ENCODE measurements at regions not wholly inside any gene's neighbourhood (a gene's known extent, or its start where the extent isn't known, plus 50 kb on each side); places are given as distances from the start of the nearest gene placed in this dataset.

DNA sequence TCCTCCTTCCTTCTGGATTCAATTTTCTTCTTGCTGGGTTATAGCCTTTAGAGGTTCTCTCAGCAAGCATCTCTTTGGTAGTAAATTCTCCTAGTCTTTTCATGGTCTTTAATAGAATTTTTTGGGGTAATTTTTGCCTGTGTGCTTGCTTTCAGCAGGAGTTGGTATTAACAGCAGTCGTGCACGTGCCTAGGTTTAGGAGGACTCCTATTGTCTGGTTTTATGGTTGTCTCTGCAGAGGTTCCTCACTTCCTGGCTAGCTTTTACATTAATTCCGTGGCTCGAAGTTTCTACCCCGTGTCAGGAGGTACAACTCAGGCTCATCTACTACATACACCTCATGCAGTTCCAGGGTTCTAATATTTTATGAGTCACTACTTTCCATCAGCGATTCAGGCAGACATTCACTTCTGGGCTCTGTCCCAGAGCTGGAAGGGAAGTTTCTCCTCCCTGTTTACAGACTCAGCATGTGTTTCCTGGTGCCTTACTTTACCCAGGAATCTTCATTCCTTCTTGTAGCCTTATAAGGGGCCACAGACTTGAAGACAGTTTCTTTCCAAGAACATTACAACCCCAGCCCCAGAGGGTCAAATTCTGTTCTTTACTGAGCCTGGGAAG is 643.6 kb downstream of the HS3ST4 start:
- no peak for TF ChIP-seq Cebpa-rat (IDR thresholded peaks at IDR 0.05)
- Histone ChIP-seq H3K4me1 (peaks cover 10% of the 10 kb centered on the region), H4K20me1 (no peaks in the 10 kb centered on the region), H3K4me3 (no peak overlapping the region), H3K27ac (no peak overlapping the region), H3K9me3 (no peaks in the 10 kb centered on the region), H3K36me3 (no peaks in the 10 kb centered on the region), H3K27me3 (no peaks in the 10 kb centered on the region), H3K9ac (no peak overlapping the region), H3K4me2 (no peak overlapping the region)

DNA sequence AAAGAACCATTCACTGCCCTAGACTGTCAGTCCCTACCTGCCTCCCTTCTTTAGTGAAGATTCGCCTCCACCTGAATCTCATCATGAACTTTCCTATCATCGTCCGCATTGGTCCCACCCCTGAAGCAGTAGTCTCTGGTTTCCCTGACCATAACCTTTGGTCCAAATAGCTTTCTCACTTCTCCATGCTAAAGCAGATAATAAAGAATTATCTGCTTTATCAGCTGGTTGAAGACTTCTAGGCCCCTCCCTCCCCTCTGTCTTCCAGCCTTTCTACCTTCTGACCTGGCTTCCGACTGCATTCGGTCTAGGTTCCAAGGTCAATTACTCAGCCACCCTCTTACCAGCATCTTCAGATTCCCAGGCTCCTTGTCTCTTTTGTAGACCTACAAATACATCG is 650.9 kb downstream of the HS3ST4 start:
- no peaks in the 10 kb centered on the region for H3K4me1 ChIP-seq
- no peak overlapping the region for H3K27ac ChIP-seq
- no peak overlapping the region for H3K9ac ChIP-seq
- H3K36me3 ChIP-seq: no peaks in the 10 kb centered on the region
- H3K4me3 ChIP-seq: no peak overlapping the region
- TF ChIP-seq Cebpa-rat (IDR thresholded peaks at IDR 0.05): no peak
- H3K4me2 ChIP-seq: no peak overlapping the region
- no peaks in the 10 kb centered on the region for H4K20me1 ChIP-seq
- no peaks in the 10 kb centered on the region for H3K9me3 ChIP-seq
- no peaks in the 10 kb centered on the region for H3K27me3 ChIP-seq

DNA sequence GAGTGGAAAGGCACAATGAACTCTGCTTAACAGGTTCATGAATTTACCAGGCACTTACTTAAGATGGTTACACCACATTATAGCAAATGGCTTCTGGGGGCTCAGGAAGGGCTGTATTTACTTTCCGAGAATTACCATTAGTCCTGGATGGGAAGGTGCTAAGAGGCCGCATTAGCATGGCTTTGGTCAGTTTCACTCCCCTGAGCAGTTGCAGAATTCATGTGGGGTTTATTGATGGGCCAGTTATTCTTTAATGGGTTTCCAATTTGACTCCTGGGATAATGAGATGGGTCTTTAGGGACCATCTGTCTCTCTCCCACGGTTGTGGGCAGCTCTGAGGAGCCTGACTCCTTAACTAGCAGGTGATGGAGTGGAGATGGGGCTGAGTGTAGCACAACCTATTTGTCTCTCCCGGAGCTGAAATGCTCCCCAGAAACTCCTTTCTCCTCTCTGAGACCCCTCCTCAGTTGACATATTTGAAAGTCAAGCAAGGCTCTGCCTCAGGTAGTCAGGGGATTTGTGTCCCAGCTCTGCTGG is 652.5 kb downstream of the HS3ST4 start:
- Histone ChIP-seq H3K9me3 (no peaks in the 10 kb centered on the region), H3K36me3 (no peaks in the 10 kb centered on the region), H4K20me1 (no peaks in the 10 kb centered on the region), H3K9ac (no peak overlapping the region), H3K27ac (no peak overlapping the region), H3K4me2 (no peak overlapping the region), H3K4me1 (no peaks in the 10 kb centered on the region), H3K27me3 (no peaks in the 10 kb centered on the region), H3K4me3 (no peak overlapping the region)
- TF ChIP-seq Cebpa-rat (IDR thresholded peaks at IDR 0.05): no peak

- no peaks in the 10 kb centered on the region for H3K9me3 ChIP-seq
- no peak overlapping the region for H3K4me2 ChIP-seq
Measured at GRCh38 chr16:26344976-26345375, 653.2 kb downstream of the HS3ST4 start.

GRCh38 chr16:26345966-26346365 is 654.2 kb downstream of the HS3ST4 start:
- no peaks in the 10 kb centered on the region for H3K36me3 ChIP-seq
- H3K4me1 ChIP-seq: no peaks in the 10 kb centered on the region
- H3K27me3 ChIP-seq: no peaks in the 10 kb centered on the region
- H3K4me2 ChIP-seq: no peak overlapping the region
- no peaks in the 10 kb centered on the region for H4K20me1 ChIP-seq
- H3K4me3 ChIP-seq: no peak overlapping the region
- no peak overlapping the region for H3K9ac ChIP-seq
- H3K9me3 ChIP-seq: peaks cover 9% of the 10 kb centered on the region
- no peak overlapping the region for H3K27ac ChIP-seq
- TF ChIP-seq Cebpa-rat (IDR thresholded peaks at IDR 0.05): no peak

More at GRCh38 chr16:26344976-26345375, 653.2 kb downstream of the HS3ST4 start:
- Histone ChIP-seq H3K4me1 (no peaks in the 10 kb centered on the region), H3K27me3 (no peaks in the 10 kb centered on the region), H4K20me1 (no peaks in the 10 kb centered on the region), H3K4me3 (no peak overlapping the region), H3K9ac (no peak overlapping the region), H3K36me3 (no peaks in the 10 kb centered on the region), H3K27ac (no peak overlapping the region)
- no peak for TF ChIP-seq Cebpa-rat (IDR thresholded peaks at IDR 0.05)

- H3K4me2 ChIP-seq: no peak overlapping the region
- H3K36me3 ChIP-seq: no peaks in the 10 kb centered on the region
- H3K4me1 ChIP-seq: no peaks in the 10 kb centered on the region
- H3K4me3 ChIP-seq: no peak overlapping the region
- no peak overlapping the region for H3K27ac ChIP-seq
- H3K9me3 ChIP-seq: peaks cover 9% of the 10 kb centered on the region
- H3K27me3 ChIP-seq: no peaks in the 10 kb centered on the region
- no peak overlapping the region for H3K9ac ChIP-seq
- H4K20me1 ChIP-seq: no peaks in the 10 kb centered on the region
- no peak for TF ChIP-seq Cebpa-rat (IDR thresholded peaks at IDR 0.05)
Measured at GRCh38 chr16:26348095-26348494, 656.3 kb downstream of the HS3ST4 start.

GRCh38 chr16:26360867-26361266 is 669.1 kb downstream of the HS3ST4 start:
- no peaks in the 10 kb centered on the region for H4K20me1 ChIP-seq
- no peak overlapping the region for H3K4me2 ChIP-seq
- no peaks in the 10 kb centered on the region for H3K27me3 ChIP-seq
- TF ChIP-seq Cebpa-rat (IDR thresholded peaks at IDR 0.05): no peak
- H3K4me3 ChIP-seq: no peak overlapping the region
- H3K36me3 ChIP-seq: no peaks in the 10 kb centered on the region
- H3K9me3 ChIP-seq: peaks cover 4% of the 10 kb centered on the region
- no peak overlapping the region for H3K27ac ChIP-seq
- H3K9ac ChIP-seq: no peak overlapping the region
- H3K4me1 ChIP-seq: no peaks in the 10 kb centered on the region

DNA sequence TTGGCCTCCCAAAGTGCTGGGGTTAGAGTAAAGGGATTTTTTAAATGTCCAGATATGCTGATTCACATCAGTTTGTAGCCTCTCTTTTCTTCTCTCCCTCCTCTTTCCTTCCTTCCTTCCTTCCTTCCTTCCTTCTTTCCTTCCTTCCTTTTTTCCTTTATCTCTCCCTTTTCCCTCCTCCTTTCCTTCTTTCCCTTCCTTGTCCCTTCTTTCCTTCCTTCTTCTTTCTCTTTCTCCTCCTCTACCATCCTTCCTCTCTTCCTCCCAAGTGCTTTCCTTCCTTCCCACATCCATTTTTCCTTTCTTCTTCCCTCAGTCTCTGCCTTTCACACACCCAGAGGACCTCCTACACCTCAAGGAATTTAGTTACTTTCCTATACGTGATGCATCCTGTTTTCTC is 671.8 kb downstream of the HS3ST4 start:
- Histone ChIP-seq H3K27me3 (no peaks in the 10 kb centered on the region), H3K4me2 (no peak overlapping the region), H4K20me1 (no peaks in the 10 kb centered on the region), H3K4me1 (no peaks in the 10 kb centered on the region), H3K9me3 (no peaks in the 10 kb centered on the region), H3K36me3 (no peaks in the 10 kb centered on the region), H3K27ac (no peak overlapping the region), H3K9ac (no peak overlapping the region), H3K4me3 (no peak overlapping the region)
- TF ChIP-seq Cebpa-rat (IDR thresholded peaks at IDR 0.05): no peak

DNA sequence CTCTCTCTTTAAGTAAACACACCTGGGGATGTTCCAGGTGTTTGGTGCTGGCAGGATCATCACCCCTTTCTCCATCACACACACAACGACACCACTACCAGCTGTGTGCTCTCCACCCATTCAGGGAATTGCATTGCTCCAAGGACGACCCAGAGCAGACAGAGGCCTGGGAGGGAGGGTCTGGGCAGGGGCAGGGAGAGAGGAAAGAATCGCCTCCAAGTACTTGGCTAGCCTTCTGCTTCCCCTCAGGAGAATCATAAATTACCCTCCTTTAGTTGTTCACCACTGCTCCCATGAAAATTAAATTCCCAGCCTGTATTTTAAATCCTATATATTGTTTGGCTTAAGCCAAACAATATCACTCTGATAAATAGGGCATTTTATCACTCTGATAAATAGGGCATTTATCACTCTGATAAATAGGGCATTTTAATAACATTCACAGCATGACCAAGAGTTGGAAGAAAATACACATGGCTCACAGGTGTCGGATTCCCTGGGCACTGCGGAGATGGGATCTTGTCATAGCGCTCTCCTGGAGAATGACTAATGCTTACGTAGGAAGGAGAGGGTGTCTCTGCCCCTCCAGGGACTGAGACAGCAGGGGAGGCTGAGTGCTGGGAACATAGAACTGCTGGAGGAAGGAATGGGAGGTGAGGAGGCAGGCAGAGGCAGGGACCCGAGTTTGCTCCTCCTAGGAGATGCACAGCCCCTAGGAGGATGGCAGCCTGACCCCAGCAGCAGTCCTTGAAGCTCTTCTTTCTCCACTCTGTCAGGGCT is 673.6 kb downstream of the HS3ST4 start:
- Histone ChIP-seq H3K36me3 (no peaks in the 10 kb centered on the region), H4K20me1 (no peaks in the 10 kb centered on the region), H3K4me2 (no peak overlapping the region), H3K4me3 (no peak overlapping the region), H3K9me3 (no peaks in the 10 kb centered on the region; the same call in 1 of the 2 replicates), H3K4me1 (no peaks in the 10 kb centered on the region), H3K9ac (no peak overlapping the region), H3K27me3 (no peaks in the 10 kb centered on the region), H3K27ac (no peak overlapping the region)
- no peak for TF ChIP-seq Cebpa-rat (IDR thresholded peaks at IDR 0.05)

- H3K9ac ChIP-seq: no peak overlapping the region
- peaks cover 13% of the 10 kb centered on the region; the same call in 1 of the 2 replicates for H3K9me3 ChIP-seq
- H4K20me1 ChIP-seq: no peaks in the 10 kb centered on the region
- H3K27ac ChIP-seq: no peak overlapping the region
- H3K36me3 ChIP-seq: no peaks in the 10 kb centered on the region
- H3K27me3 ChIP-seq: no peaks in the 10 kb centered on the region
- TF ChIP-seq Cebpa-rat (IDR thresholded peaks at IDR 0.05): no peak
- no peaks in the 10 kb centered on the region for H3K4me1 ChIP-seq
- H3K4me2 ChIP-seq: no peak overlapping the region
- no peak overlapping the region for H3K4me3 ChIP-seq
Measured at GRCh38 chr16:26371349-26371869, 679.6 kb downstream of the HS3ST4 start.
